ENCODE measurements at regions not wholly inside any gene's neighbourhood (a gene's known extent, or its start where the extent isn't known, plus 50 kb on each side); places are given as distances from the start of the nearest gene placed in this dataset.

DNA sequence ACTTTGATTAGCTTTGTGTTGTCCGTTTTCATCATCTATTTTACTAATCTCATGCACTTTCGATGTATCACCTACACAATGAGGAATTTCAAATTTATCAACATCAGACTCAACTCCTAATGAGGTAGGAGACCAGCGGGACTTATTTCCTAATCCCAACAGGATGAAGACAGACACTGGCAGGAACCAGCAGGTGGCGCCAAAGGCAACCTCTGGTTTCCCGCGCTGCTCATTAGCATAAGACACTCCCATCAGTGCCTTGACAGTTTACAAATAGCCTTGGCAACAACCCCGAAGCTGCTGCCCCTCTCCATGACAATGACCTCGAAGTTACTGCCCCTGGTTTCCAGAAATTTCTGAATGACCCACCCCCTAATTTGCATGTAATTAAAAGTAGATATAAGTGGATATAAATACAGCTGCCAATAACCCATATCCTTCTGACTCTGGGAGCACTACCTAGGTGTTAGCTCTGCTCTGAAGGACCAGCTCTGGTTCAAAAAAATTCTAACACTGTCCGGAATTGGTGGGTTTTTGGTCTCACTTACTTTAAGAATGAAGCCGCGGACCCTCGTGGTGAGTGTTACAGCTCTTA is 974.8 kb downstream of the ADGRL2 start:
- Mint-ChIP-seq H3K9me3 (peaks cover 25% of the 10 kb centered on the region), H3K27ac (no peak overlapping the region), H3K36me3 (peaks cover 9% of the 10 kb centered on the region), H3K4me3 (no peak overlapping the region), H3K4me1 (peaks cover 14% of the 10 kb centered on the region), H3K27me3 (ENCODE audit: low read depth) (peaks cover 3% of the 10 kb centered on the region; the same call in 1 of the 2 replicates)
- ChIA-PET POLR2A (no interaction called here), CTCF (interaction anchor here (0.7 to 2.2 kb wide), 3 partner anchors 10 to 723 kb away, joined by 3 to 7 read pairs (median 3); no protein-coding TSS in a partner anchor)
- ATAC-seq (peak; percentile 94), DNase-seq (ENCODE audit: low spot score) (peak; percentile 84)
- TF ChIP-seq GTF2I (CRISPR knock-in tag; conservative IDR thresholded peaks at IDR 0.05) = no peak
- TF ChIP-seq ARID4B (CRISPR knock-in tag; IDR thresholded peaks at IDR 0.05; ENCODE audit: borderline replicate concordance) = no peak
- TF ChIP-seq JAZF1 (CRISPR knock-in tag; IDR thresholded peaks at IDR 0.05) = no peak
- TF ChIP-seq CTCF (IDR thresholded peaks at IDR 0.05) = peak; percentile 83
- TF ChIP-seq, protein P1, sequence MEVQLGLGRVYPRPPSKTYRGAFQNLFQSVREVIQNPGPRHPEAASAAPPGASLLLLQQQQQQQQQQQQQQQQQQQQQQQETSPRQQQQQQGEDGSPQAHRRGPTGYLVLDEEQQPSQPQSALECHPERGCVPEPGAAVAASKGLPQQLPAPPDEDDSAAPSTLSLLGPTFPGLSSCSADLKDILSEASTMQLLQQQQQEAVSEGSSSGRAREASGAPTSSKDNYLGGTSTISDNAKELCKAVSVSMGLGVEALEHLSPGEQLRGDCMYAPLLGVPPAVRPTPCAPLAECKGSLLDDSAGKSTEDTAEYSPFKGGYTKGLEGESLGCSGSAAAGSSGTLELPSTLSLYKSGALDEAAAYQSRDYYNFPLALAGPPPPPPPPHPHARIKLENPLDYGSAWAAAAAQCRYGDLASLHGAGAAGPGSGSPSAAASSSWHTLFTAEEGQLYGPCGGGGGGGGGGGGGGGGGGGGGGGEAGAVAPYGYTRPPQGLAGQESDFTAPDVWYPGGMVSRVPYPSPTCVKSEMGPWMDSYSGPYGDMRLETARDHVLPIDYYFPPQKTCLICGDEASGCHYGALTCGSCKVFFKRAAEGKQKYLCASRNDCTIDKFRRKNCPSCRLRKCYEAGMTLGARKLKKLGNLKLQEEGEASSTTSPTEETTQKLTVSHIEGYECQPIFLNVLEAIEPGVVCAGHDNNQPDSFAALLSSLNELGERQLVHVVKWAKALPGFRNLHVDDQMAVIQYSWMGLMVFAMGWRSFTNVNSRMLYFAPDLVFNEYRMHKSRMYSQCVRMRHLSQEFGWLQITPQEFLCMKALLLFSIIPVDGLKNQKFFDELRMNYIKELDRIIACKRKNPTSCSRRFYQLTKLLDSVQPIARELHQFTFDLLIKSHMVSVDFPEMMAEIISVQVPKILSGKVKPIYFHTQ (CRISPR knock-in tag; IDR thresholded peaks at IDR 0.05) = no peak
- TF ChIP-seq, protein P2, sequence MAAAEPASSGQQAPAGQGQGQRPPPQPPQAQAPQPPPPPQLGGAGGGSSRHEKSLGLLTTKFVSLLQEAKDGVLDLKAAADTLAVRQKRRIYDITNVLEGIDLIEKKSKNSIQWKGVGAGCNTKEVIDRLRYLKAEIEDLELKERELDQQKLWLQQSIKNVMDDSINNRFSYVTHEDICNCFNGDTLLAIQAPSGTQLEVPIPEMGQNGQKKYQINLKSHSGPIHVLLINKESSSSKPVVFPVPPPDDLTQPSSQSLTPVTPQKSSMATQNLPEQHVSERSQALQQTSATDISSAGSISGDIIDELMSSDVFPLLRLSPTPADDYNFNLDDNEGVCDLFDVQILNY (CRISPR knock-in tag; IDR thresholded peaks at IDR 0.05) = 0 out of 2 replicates have a peak, but pooled peaks have one; percentile 22
- TF ChIP-seq HMGXB4 (CRISPR knock-in tag; IDR thresholded peaks at IDR 0.05) = no peak

DNA sequence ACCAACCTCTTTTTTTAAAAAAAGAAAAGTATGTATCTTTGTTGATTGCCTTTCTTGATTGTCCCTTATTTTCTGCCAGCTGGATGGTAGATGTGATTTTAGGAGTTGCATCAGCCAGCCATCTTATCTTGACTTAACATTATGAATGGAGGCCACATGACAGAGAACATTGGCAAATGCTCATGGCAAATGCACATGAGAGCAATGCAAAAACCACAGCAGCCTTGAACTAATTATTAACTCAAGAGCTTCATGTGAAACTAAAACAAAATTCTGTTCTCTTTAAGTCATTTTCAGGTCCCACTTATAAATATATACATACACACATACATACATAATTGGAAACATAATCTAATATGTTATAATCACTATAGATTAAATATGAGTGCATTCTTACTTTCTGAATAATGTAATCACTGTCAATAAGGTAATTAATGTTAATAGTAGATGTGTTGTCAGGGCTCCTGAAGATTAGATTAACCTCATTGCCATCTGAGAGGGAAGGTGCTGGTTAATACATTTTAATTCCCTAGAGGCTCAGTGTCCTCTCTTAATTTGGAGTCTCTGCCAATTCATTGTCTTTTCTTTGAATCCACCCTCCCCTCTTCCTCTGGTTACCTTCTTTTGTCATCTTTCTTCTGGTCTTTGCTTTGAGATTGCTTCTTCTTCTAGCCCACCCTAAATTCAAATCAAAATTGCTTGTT is 962.2 kb downstream of the ADGRL2 start:
- Mint-ChIP-seq H3K4me1 (peaks cover 19% of the 10 kb centered on the region), H3K27ac (no peak overlapping the region), H3K36me3 (no peaks in the 10 kb centered on the region)
- no peak for TF ChIP-seq ZNF317 (CRISPR knock-in tag; IDR thresholded peaks at IDR 0.05; ENCODE audit: borderline replicate concordance, low read depth)
- TF ChIP-seq, protein P3, sequence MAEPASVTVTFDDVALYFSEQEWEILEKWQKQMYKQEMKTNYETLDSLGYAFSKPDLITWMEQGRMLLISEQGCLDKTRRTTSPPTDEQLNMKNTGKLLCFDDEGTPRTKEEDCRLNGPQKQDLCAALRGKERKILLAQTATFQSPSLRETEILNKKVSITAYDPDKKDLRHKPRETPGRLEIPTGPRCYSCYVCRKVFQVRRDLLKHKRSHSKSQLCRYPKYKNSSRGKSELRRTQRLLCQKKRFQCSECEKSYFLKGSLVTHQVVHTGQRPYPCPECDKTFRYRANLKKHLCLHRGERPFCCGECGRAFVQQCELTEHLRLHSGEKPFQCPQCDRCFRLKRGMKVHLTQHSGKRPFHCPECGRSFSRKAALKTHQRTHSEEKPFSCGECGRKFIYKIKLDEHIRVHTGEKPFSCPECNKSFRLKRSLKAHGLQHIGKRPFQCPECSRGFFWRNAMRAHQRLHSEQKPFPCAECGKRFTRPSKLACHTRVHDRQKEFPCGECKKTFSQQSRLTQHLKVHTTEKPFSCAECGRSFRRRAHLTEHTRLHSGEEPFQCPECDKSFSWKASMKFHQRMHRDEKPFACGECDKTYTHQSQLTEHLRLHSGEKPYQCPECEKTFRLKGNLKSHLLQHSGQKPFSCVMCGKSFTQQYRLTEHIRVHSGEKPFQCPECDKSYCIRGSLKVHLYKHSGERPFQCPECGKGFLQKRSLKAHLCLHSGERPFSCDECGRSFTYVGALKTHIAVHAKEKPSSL (CRISPR knock-in tag; conservative IDR thresholded peaks at IDR 0.05) = no peak
- TF ChIP-seq, protein P4, sequence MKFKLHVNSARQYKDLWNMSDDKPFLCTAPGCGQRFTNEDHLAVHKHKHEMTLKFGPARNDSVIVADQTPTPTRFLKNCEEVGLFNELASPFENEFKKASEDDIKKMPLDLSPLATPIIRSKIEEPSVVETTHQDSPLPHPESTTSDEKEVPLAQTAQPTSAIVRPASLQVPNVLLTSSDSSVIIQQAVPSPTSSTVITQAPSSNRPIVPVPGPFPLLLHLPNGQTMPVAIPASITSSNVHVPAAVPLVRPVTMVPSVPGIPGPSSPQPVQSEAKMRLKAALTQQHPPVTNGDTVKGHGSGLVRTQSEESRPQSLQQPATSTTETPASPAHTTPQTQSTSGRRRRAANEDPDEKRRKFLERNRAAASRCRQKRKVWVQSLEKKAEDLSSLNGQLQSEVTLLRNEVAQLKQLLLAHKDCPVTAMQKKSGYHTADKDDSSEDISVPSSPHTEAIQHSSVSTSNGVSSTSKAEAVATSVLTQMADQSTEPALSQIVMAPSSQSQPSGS (CRISPR knock-in tag; IDR thresholded peaks at IDR 0.05; ENCODE audit: borderline replicate concordance, low read depth) = no peak
- TF ChIP-seq FOXJ3 (CRISPR knock-in tag; IDR thresholded peaks at IDR 0.05; ENCODE audit: borderline replicate concordance) = no peak
- no peak for TF ChIP-seq E2F4 (CRISPR knock-in tag; IDR thresholded peaks at IDR 0.05; ENCODE audit: borderline replicate concordance, low read depth)
- TF ChIP-seq HMGXB4 (CRISPR knock-in tag; IDR thresholded peaks at IDR 0.05) = no peak

More for the DNA sequence above, 962.2 kb downstream of the ADGRL2 start:
- DNase-seq (ENCODE audit: low spot score) (no peak), ATAC-seq (no peak)
- H3K9me3 Mint-ChIP-seq = no peaks in the 10 kb centered on the region
- H3K27me3 Mint-ChIP-seq (ENCODE audit: low read depth) = no peaks in the 10 kb centered on the region
- ChIA-PET CTCF (no interaction called here), POLR2A (no interaction called here)
- H3K4me3 Mint-ChIP-seq = no peak overlapping the region
